HUDEP-2 (cell line): ENCODE measurements at regions not wholly inside any gene's neighbourhood (a gene's known extent, or its start where the extent isn't known, plus 50 kb on each side); places are given as distances from the start of the nearest gene placed in this dataset.

Experiments used
- DNase-seq, 76 experiments: peaks; one replicate each; lab custom pipeline; 2025; ENCODE audit not compliant: unreplicated experiment in 76 of 76; lab: John Stamatoyannopoulos, UW

DNA sequence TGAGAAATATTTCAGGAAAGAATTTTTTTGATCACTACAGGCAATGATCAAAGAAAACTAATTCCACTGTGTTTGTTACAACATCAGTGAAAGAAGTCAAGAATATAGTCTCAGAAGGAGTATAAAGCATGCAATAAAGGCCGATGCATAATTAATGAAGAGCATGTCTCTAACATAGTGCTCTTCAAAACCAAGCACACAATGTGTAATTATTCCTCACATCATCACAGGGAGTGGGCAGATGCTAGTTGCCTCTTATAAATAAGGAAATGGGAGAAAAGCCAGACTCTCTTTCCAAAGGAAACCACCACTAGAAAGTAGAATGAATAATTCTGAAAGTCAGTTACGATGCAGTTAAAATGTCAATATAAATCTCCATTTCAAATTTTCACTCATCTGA is 220.1 kb downstream of the TEX36 start:
- DNase-seq = no peak

- no peak for DNase-seq
Observed at GRCh38 chr10:125460326-125460725, 222.6 kb downstream of the TEX36 start.

GRCh38 chr10:125457406-125457805 is 225.6 kb downstream of the TEX36 start:
- DNase-seq = no peak

DNA sequence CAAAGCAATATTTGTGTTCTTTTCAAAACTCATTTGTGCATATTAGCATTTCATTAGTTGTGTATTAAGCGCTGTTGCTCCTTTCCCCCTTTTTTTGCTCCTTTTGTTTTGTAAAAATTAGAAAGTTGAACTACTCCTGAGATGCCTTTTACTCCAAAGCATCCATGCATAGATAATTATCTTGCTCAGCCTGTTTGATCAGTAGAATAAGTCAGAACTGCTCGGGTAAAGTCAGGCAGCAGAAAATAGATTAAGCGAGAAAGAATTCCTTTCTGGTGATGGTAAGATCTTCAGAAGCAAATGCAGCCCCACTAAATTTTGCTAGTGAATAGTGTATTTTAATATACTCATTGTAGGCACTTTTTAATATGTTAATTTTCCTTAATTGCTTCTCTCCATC is 227.1 kb downstream of the TEX36 start:
- no peak for DNase-seq

DNA sequence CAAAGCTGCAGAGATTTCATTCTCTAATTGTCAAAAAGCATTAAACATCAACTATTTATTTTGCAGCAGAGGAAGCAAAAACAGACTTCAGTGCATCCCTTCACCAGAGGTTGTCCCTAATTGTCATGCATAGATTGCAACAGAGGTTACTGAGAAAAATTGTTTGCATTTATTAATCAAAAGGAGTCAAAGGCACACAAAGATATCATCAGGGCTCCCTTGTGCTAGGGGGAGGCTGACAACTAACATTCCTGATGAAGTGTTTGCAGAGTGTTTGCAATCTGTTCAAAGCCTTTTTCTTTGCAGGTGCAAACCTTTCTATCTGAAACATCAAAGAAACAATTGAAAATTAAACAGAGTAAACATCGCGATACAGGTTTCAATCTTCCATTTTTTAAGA is 227.5 kb downstream of the TEX36 start:
- DNase-seq = no peak

- DNase-seq = no peak
Observed at GRCh38 chr10:125451319-125451718, 231.6 kb downstream of the TEX36 start.

DNA sequence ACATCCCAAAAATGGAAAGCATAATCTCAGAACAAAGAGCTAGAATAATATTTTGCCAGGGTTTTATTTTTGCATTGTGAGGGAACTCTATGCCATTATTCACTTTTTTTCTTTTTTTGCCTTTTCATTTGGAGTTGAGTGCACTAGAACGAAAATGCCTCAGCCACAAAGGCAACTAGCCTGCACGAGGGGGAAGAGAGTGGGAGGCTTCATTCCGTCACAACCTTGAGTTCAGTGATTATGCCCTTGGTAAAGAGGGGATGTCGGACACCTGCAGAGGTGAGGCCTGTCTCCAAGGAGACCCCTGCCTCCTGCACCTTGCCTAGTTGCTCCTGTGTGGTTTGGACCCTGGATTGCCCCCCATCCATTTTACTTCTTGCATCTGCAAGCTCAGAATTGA is 232.7 kb downstream of the TEX36 start:
- no peak for DNase-seq

DNA sequence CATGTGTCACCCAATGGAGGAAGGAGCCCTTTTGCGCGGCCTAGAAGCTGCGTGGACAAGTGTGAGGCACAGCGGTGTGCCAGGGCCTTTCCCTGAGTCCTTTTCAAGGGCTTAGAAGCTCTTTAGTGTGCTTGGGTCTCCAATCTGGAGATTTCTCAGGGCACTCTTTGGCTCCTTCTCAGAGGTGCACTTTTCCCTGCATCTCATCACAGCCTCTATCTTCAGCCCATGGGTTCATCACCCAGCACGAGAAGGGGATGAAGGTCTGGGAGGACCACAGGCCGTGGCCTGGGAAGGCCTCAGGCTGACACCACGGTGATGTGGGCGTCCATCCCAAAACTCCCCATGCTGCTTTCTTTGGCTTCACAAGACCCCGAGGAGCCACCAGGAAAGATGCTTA is 233.4 kb downstream of the TEX36 start:
- DNase-seq = no peak

DNA sequence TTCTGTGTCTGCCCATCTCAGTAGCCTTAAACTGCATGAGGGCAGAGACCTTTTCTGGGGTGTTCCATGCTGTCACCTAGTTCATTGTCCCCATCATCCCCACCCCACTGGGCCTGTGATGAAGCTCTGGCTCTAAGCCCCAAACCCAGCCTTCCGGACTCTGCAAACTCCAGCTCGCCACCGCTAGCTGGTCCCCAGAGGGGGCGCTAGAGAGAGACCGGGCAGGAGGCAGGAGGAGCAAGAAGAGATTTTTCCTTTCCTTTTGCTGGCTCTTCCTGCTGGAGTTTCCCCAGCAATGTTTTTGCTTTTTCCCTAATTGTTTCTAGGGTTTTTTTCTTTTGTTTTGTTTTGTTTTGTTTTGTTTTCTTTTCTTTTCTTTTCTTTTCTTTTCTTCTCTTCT is 234.4 kb downstream of the TEX36 start:
- DNase-seq = peak in 26 of 76 experiments; percentile 1 to 28 (median 12)

DNA sequence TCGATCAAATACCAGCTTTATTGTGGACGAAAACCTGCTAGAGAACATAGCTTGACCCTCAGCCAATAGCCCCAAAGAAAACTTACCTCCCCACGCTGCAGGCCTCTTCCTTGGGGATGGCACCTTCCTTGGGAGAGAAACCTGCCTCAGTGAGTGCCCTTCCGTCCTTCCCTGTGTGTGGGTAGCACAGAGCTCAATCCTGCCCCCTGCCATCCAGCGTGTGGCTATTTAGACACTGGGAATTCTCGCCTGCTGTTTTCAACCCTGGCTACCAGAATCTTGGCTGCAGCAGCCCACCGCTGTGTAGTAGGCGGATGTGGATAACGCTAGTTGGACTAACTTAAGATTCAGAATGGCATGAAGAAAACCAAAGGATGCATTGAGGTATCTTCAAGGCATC is 238.2 kb downstream of the TEX36 start:
- DNase-seq = no peak

- no peak for DNase-seq
Observed at GRCh38 chr10:125442856-125443540, 240.0 kb downstream of the TEX36 start.

- no peak for DNase-seq
Observed at GRCh38 chr10:125441151-125441550, 241.8 kb downstream of the TEX36 start.

DNA sequence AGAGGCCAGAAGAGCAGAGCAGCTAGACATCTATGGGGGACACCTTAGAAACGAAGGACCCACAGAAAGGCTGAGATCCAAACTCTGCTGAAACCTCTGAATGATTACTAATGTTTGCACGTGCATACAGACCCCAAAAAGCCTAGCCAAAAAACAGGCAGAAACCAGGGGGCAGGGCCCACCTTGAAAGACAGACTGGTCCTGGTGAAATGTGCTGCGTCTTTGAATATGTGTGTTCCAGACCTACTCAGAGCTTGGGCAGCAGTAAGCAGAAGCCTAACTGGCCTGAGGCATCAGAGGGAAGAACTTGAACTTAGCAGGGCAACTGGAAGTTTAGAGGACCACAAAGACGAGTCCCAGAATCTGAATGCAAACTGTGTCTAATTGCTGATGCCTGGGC is 251.8 kb downstream of the TEX36 start:
- DNase-seq = no peak

GRCh38 chr10:125428054-125428453 is 254.9 kb downstream of the TEX36 start:
- DNase-seq = no peak

GRCh38 chr10:125424191-125424847 is 258.6 kb downstream of the TEX36 start:
- DNase-seq = no peak

- DNase-seq = no peak
Observed at GRCh38 chr10:125423569-125423968, 259.4 kb downstream of the TEX36 start.

DNA sequence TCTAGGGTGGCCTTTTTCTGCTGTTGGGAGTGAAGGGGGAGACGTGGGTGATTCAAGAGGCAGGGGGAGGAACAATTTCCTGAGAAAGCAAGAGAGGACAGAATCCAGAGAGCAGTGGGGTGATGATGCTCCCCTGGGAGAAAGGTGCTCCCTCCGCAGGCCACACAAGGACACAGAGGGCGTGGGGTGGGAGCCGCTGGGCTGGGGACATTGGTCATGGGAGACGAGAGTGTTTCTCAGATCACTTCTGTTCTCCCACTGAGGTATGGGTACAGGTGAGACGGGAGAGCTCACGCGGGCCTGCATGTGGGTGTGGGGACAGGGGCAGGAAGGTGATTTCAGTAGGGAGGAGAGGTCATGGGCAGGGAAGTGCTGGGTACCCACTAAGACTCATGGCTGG is 259.5 kb upstream of the CTBP2 start:
- no peak for DNase-seq

DNA sequence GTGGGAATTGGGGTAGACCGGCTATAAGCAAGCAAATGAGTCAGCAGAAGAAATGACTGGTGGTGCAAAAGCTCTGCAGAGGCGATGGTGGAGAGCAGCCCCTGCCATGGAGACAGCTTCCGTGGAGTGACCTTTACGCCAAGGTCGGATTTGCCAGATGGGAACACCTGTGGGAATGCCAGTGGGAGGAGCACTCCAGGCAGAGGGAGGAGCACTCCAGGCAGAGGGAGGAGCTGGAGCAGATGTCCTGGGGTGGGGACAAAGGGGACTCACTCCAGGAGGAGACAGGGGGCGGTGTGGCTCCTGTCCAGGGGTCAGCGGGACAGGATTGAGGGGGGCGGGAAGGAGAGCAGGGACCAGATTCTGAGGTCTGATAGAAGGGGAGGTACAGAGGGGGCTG is 258.8 kb upstream of the CTBP2 start:
- no peak for DNase-seq

DNA sequence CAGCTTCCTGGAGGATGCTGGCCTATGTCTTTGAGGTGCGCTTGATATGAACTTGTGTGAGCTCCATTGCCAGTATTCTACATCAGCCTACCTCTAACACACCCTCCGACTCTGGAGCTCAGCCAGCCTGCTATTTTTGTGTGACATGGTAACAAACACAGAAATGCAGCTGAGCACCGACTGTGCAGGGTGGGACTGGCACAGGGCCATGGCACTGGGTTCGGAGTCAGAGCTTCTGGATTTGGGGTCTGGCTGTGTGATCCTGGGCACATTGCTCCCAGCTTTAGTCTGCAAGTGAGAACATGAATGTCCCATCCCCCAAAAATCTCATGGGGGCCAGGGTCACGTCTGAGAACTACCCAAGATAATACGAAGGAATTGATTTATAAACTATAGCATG is 257.2 kb upstream of the CTBP2 start:
- DNase-seq = no peak

DNA sequence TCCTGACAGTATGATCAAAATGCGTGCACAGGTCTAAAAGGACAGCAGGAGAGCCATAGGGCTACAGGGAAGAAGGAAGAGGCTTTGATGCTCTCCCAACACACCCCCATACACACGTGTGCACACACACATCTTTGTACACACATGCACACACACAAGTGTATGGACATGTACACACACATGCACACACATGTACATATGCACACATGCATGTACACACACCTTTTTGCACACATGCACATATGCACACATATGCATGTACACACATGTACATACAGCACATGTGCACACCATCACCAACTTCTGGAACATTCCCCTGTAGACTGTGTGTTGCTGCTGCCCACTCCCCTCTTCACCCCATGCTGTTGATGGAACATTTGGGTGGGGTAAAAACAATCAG is 255.6 kb upstream of the CTBP2 start:
- DNase-seq = no peak

GRCh38 chr10:125415006-125415633 is 254.8 kb upstream of the CTBP2 start:
- DNase-seq = no peak

DNA sequence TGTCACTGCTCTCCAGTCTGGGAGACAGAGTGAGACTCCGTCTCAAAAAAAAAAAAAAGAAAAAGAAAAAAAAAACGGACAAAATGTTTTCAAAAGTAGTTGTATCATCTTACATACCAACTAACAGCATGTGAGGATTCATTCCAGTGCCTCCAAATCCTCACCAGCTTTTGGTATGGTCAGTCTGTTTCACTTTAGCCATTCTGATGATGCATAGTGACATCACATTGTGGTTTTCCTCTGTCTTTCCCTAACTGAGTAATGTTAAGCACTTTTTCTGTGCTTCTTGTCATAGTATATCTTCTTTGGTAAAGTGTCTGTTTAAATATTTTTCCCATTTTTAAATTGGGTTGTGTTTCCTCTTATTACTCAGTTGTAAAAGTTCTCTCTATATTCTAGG is 251.4 kb upstream of the CTBP2 start:
- DNase-seq = no peak
